Activated T-cell treated with anti-CD3 and anti-CD28 coated beads, Interleukin-2, amount 50 U/mL, for 72 hours (primary cell): ENCODE measurements at regions not wholly inside any gene's neighbourhood (a gene's known extent, or its start where the extent isn't known, plus 50 kb on each side); places are given as distances from the start of the nearest gene placed in this dataset.

Source experiments
- ATAC-seq, 2 donors: fragments of 150-1000 bp; cut with Tn5 transposase; replicated peaks in 1 of 2; 2 replicates each; pipeline ENCODE4 v1.10.0; 2021; ENCODE audit warnings: moderate library complexity in 2 of 2, mild to moderate bottlenecking in 1 of 2
- DNase-seq, 2 donors: peaks; one replicate each; pipeline ENCODE4 v3.0.0; 2021 to 2022; ENCODE audit warnings: mixed read lengths in 1 of 2
- H3K27ac Mint-ChIP-seq: one replicate; pipeline ENCODE4 v1.8.0; 2022; ENCODE audit warnings: mild to moderate bottlenecking, moderate library complexity, mixed read lengths
- H3K27me3 Mint-ChIP-seq: one replicate; pipeline ENCODE4 v1.8.0; 2022; ENCODE audit warnings: low read depth, mixed read lengths
- H3K36me3 Mint-ChIP-seq, 2 donors: one replicate each; pipeline ENCODE4 v1.8.0; 2022; ENCODE audit warnings: mixed read lengths in 2 of 2, mild to moderate bottlenecking in 1 of 2; ENCODE audit not compliant: insufficient read depth in 2 of 2
- H3K4me1 Mint-ChIP-seq: one replicate; pipeline ENCODE4 v1.8.0; 2022; ENCODE audit warnings: low read depth, mixed read lengths
- H3K4me3 Mint-ChIP-seq, 2 donors: one replicate each; pipeline ENCODE4 v1.8.0; 2022; ENCODE audit warnings: mild to moderate bottlenecking in 2 of 2, mixed read lengths in 2 of 2, moderate library complexity in 2 of 2
- H3K9me3 Mint-ChIP-seq, 2 donors: one replicate each; pipeline ENCODE4 v1.8.0; 2022; ENCODE audit warnings: mixed read lengths in 2 of 2

GRCh38 chr20:43843965-43844660, 70.5 kb upstream of the TOX2 start:
- Mint-ChIP-seq H3K27ac (no peak overlapping the region), H3K9me3 (no peaks in the 10 kb centered on the region), H3K27me3 (peaks cover 29% of the 10 kb centered on the region), H3K4me1 (peaks cover 57% of the 10 kb centered on the region), H3K4me3 (no peak overlapping the region), H3K36me3 (no peaks in the 10 kb centered on the region)
- ATAC-seq (no peak), DNase-seq (no peak)

- H3K4me1 Mint-ChIP-seq: peaks cover 64% of the 10 kb centered on the region
- peaks cover 29% of the 10 kb centered on the region for H3K27me3 Mint-ChIP-seq
- no peak for ATAC-seq
- DNase-seq: no peak
- H3K4me3 Mint-ChIP-seq: no peak overlapping the region
- H3K36me3 Mint-ChIP-seq: no peaks in the 10 kb centered on the region
- no peaks in the 10 kb centered on the region for H3K9me3 Mint-ChIP-seq
- no peak overlapping the region for H3K27ac Mint-ChIP-seq
Measured at GRCh38 chr20:43843096-43843964, 71.3 kb upstream of the TOX2 start.

- H3K36me3 Mint-ChIP-seq: no peaks in the 10 kb centered on the region
- H3K4me1 Mint-ChIP-seq: peaks cover 72% of the 10 kb centered on the region
- H3K27me3 Mint-ChIP-seq: peaks cover 29% of the 10 kb centered on the region
- no peaks in the 10 kb centered on the region for H3K9me3 Mint-ChIP-seq
- no peak for DNase-seq
- no peak overlapping the region for H3K4me3 Mint-ChIP-seq
- H3K27ac Mint-ChIP-seq: no peak overlapping the region
- no peak for ATAC-seq
Measured at GRCh38 chr20:43842126-43843020, 72.3 kb upstream of the TOX2 start.

- H3K27ac Mint-ChIP-seq: peak overlapping the region; percentile 68
- no peaks in the 10 kb centered on the region for H3K36me3 Mint-ChIP-seq
- peak overlapping the region; percentile 33 to 54 for H3K4me3 Mint-ChIP-seq
- peaks cover 29% of the 10 kb centered on the region for H3K27me3 Mint-ChIP-seq
- peak; percentile 37 to 51 for ATAC-seq
- peak; percentile 46 to 48 for DNase-seq
- H3K9me3 Mint-ChIP-seq: no peaks in the 10 kb centered on the region
- H3K4me1 Mint-ChIP-seq: peaks cover 58% of the 10 kb centered on the region
Measured at GRCh38 chr20:43840382-43841070, 74.1 kb upstream of the TOX2 start.

- H3K27me3 Mint-ChIP-seq: peaks cover 29% of the 10 kb centered on the region
- peak; percentile 40 to 43 for DNase-seq
- H3K4me3 Mint-ChIP-seq: peak overlapping the region; percentile 33 to 54
- H3K4me1 Mint-ChIP-seq: peaks cover 51% of the 10 kb centered on the region
- no peaks in the 10 kb centered on the region for H3K9me3 Mint-ChIP-seq
- H3K36me3 Mint-ChIP-seq: no peaks in the 10 kb centered on the region
- H3K27ac Mint-ChIP-seq: peak overlapping the region; percentile 68
- peak; percentile 72 to 85 for ATAC-seq
Measured at GRCh38 chr20:43839793-43840199, 74.9 kb upstream of the TOX2 start.

- DNase-seq (peak; percentile 26 to 61), ATAC-seq (peak; percentile 11 to 56)
- peaks cover 42% of the 10 kb centered on the region for H3K4me1 Mint-ChIP-seq
- H3K27ac Mint-ChIP-seq: no peak overlapping the region
- peaks cover 26% of the 10 kb centered on the region for H3K27me3 Mint-ChIP-seq
- H3K4me3 Mint-ChIP-seq: no peak overlapping the region
- no peaks in the 10 kb centered on the region for H3K9me3 Mint-ChIP-seq
- no peaks in the 10 kb centered on the region for H3K36me3 Mint-ChIP-seq
Measured at GRCh38 chr20:43838703-43839060, 76.0 kb upstream of the TOX2 start.

GRCh38 chr20:43837856-43838702, 76.6 kb upstream of the TOX2 start:
- peak overlapping the region in 1 of 2 donors; percentile 2 for H3K4me3 Mint-ChIP-seq
- DNase-seq (no peak), ATAC-seq (no peak)
- H3K36me3 Mint-ChIP-seq: no peaks in the 10 kb centered on the region
- H3K27ac Mint-ChIP-seq: no peak overlapping the region
- H3K9me3 Mint-ChIP-seq: no peaks in the 10 kb centered on the region
- peaks cover 42% of the 10 kb centered on the region for H3K4me1 Mint-ChIP-seq
- H3K27me3 Mint-ChIP-seq: peaks cover 21% of the 10 kb centered on the region

GRCh38 chr20:43836790-43837189, 77.9 kb upstream of the TOX2 start:
- H3K4me1 Mint-ChIP-seq: peaks cover 42% of the 10 kb centered on the region
- no peak overlapping the region for H3K4me3 Mint-ChIP-seq
- peaks cover 32% of the 10 kb centered on the region for H3K27me3 Mint-ChIP-seq
- no peaks in the 10 kb centered on the region for H3K36me3 Mint-ChIP-seq
- H3K9me3 Mint-ChIP-seq: peaks cover 0 to 2% of the 10 kb centered on the region in 2 donors
- ATAC-seq: no peak
- no peak overlapping the region for H3K27ac Mint-ChIP-seq
- DNase-seq: no peak

- Mint-ChIP-seq H3K9me3 (peaks cover 0 to 2% of the 10 kb centered on the region in 2 donors), H3K36me3 (no peaks in the 10 kb centered on the region), H3K27ac (no peak overlapping the region), H3K4me3 (no peak overlapping the region), H3K4me1 (peaks cover 37% of the 10 kb centered on the region), H3K27me3 (peaks cover 26% of the 10 kb centered on the region)
- DNase-seq (no peak), ATAC-seq (no peak)
Measured at GRCh38 chr20:43835944-43836508, 78.6 kb upstream of the TOX2 start.

- Mint-ChIP-seq H3K36me3 (peaks cover 4 to 5% of the 10 kb centered on the region in 2 donors), H3K27ac (no peak overlapping the region), H3K27me3 (peaks cover 21% of the 10 kb centered on the region), H3K4me1 (peaks cover 15% of the 10 kb centered on the region), H3K4me3 (no peak overlapping the region), H3K9me3 (peaks cover 0 to 4% of the 10 kb centered on the region in 2 donors)
- ATAC-seq: no peak
- no peak for DNase-seq
Measured at GRCh38 chr20:43833511-43834395, 80.9 kb upstream of the TOX2 start.

GRCh38 chr20:43832961-43833360, 81.7 kb upstream of the TOX2 start:
- DNase-seq (no peak), ATAC-seq (no peak)
- Mint-ChIP-seq H3K4me3 (no peak overlapping the region), H3K27me3 (peaks cover 29% of the 10 kb centered on the region), H3K36me3 (peaks cover 4 to 5% of the 10 kb centered on the region in 2 donors), H3K9me3 (peaks cover 0 to 4% of the 10 kb centered on the region in 2 donors), H3K27ac (no peak overlapping the region), H3K4me1 (peaks cover 8% of the 10 kb centered on the region)
